Thyroid gland (tissue), 4 donors: ENCODE measurements at regions not wholly inside any gene's neighbourhood (a gene's known extent, or its start where the extent isn't known, plus 50 kb on each side); places are given as distances from the start of the nearest gene placed in this dataset.

Experiments
- POLR2A ChIP-seq, 2 donors: fragments of 450-650 bp; IDR thresholded peaks; one replicate each; pipeline ENCODE4 v1.6.1; 2017; ENCODE audit warnings: antibody characterized with exemption in 2 of 2, mild to moderate bottlenecking in 2 of 2, moderate library complexity in 1 of 2
- TF ChIP-seq, protein P1 (sequence below), 6 experiments: fragments of 200-600 bp in 3 of 6; fragments of 450-650 bp in 3 of 6; sonication (generic) in 3 of 6; IDR thresholded peaks; one replicate each; pipeline ENCODE4 v1.5.1; 2016 to 2019; ENCODE audit warnings: antibody characterized with exemption in 6 of 6, mild to moderate bottlenecking in 2 of 6, inconsistent platforms in 1 of 6, moderate library complexity in 1 of 6

DNA sequence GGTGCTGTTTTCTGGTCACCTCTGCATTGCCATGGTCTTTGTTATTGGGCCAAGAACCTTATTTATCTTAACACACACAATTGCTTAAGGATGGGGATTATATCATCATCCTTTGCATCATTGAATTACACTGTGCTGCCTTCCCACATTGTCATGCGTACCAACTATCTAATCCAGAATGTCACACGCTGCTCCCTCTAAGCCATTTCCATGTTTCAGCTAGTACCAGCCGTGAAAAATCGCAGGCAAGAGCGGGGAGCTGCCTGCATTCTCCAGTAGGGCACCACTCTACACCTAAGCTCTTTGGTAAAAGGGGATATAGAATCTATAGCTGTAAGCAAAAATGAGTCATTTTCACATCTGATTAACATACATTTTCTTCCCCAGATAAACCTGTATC, 277.0 kb downstream of the PRL start:
- TF ChIP-seq, protein P1, sequence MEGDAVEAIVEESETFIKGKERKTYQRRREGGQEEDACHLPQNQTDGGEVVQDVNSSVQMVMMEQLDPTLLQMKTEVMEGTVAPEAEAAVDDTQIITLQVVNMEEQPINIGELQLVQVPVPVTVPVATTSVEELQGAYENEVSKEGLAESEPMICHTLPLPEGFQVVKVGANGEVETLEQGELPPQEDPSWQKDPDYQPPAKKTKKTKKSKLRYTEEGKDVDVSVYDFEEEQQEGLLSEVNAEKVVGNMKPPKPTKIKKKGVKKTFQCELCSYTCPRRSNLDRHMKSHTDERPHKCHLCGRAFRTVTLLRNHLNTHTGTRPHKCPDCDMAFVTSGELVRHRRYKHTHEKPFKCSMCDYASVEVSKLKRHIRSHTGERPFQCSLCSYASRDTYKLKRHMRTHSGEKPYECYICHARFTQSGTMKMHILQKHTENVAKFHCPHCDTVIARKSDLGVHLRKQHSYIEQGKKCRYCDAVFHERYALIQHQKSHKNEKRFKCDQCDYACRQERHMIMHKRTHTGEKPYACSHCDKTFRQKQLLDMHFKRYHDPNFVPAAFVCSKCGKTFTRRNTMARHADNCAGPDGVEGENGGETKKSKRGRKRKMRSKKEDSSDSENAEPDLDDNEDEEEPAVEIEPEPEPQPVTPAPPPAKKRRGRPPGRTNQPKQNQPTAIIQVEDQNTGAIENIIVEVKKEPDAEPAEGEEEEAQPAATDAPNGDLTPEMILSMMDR (IDR thresholded peaks at IDR 0.05) = no peak
- TF ChIP-seq POLR2A (IDR thresholded peaks at IDR 0.05) = no peak
